ENCODE measurements at regions not wholly inside any gene's neighbourhood (a gene's known extent, or its start where the extent isn't known, plus 50 kb on each side); places are given as distances from the start of the nearest gene placed in this dataset.
"Not testable (repeated sequence)": the region's sequence is repeated elsewhere in the genome, so short reads cannot be mapped to it uniquely, and the experiment has no call there.

- DNase-seq (ENCODE audit: missing footprints) (no peak), ATAC-seq (peak; percentile 30)
- intact Hi-C loops (cut with DNase I), result loop anchor here (5.0 kb wide), 2 partner anchors 60 to 150 kb away; partner anchors contain the start of gene MEOX2
Observed at GRCh38 chr7:15837306-15837950, 150.9 kb upstream of the MEOX2 start.

DNA sequence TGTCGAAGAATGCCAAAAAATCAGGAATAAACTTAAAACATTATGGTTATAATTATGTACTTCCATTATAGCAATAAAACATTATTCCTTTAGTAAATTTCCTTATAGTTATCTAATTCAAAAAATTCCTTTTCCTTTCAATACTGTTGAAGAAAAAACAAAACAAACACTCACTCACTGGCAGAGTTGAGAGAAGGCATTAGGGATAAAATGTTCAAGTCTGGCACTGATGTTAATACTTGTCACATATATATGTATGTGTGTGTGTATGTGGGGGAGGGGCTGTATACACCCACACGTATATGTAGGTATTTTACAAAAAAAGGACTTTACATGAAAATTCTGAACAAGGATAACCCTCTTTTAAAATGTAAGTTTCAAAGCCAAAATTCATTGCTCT lies 150.2 kb upstream of the MEOX2 start:
- intact Hi-C loops (cut with DNase I), result loop anchor here (5.0 kb wide), 2 partner anchors 59 to 149 kb away; partner anchors contain the start of gene MEOX2
- DNase-seq (ENCODE audit: missing footprints) (no peak), ATAC-seq (no peak)

DNA sequence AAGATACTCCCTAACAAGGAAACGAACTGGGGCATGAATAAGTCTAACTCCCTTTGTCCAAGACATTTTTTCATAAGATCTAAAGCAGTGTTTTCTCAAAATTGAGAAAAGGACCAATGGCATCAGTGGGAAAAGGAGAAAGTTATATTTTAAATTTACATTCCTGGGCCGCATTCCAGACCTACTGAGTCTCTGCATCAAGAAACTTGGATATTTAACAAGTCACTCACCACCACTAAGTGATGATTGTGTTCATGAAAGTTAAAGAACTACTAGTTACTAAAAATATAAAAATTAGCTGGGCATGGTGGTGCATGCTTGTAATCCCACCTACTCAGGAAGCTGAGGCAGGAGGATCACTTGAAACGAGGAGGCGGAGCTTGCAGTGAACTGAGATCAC lies 149.6 kb upstream of the MEOX2 start:
- intact Hi-C loops (cut with DNase I), result loop anchor here (5.0 kb wide), 2 partner anchors 59 to 149 kb away; partner anchors contain the start of gene MEOX2
- DNase-seq (ENCODE audit: missing footprints), result no peak
- ATAC-seq, result no peak

DNA sequence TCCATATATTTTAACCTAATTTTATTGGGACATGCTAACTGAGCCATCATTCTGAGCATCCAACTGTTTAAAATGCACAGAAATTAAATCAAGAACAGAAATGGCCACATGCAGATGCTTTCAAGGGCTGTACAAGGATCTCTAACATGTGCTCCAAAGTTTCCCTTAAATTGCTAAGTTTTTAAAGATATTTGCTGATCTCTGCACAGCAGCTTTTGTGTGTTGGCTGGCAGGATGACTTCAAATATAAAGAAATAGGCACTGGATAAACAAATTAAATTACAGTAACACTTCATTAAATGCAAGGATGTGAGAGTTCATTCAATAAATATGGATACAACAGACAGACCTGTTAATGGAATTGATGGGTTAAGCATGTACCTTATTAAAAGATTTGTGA lies 148.0 kb upstream of the MEOX2 start:
- intact Hi-C loops (cut with DNase I), result loop anchor here (5.0 kb wide), 1 partner anchor 233 kb away; no protein-coding TSS in a partner anchor
- ATAC-seq (no peak), DNase-seq (ENCODE audit: missing footprints) (no peak)

DNA sequence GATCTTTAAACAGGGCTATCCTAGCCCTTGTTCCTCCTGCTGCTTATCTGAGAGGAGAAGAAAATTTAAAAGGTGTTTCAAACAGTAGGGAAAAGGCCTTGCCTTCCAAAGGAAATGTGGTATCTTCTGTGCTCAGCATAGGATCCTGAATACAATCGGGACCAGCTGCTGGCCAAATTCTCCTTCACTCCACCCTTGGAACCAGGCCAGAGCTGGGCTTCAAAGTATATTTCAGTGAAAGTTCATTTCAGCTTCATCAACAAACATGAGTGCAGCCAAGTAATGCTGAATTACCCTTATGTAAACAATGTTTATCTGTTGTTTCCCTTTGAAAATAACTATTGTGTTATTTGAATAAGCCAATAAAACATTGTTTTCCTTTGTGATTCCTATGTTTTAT lies 146.5 kb upstream of the MEOX2 start:
- peak; percentile 64 for DNase-seq (ENCODE audit: missing footprints)
- ATAC-seq, result peak; percentile 12
- intact Hi-C loops (cut with DNase I), result loop anchor here (5.0 kb wide), 1 partner anchor 234 kb away; no protein-coding TSS in a partner anchor

- no peak for ATAC-seq
Observed at GRCh38 chr7:15831606-15832005, 145.1 kb upstream of the MEOX2 start.

DNA sequence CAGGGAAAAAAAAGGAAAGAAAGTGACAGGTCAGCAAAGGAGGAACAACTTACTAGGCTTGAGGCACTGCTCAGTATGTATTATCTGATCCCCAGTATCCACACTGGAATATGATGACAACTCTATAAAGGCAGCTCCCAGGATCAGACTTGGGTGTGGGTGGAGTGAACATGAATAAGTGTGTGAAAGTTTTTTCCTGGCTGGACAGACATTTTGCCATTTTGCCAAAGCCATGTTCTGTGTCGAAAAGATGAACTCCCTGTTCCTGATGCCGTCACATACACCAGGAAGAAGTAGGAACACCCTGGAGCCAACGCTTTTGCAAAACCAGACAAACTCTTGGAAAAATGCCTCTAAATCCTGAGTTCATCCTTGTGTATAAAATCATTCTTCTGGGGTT lies 143.2 kb upstream of the MEOX2 start:
- DNase-seq (ENCODE audit: missing footprints) (no peak), ATAC-seq (peak; percentile 94)
- intact Hi-C loops (cut with DNase I), result loop anchor here (5.0 kb wide), 1 partner anchor 238 kb away; no protein-coding TSS in a partner anchor

More at GRCh38 chr7:15831606-15832005, 145.1 kb upstream of the MEOX2 start:
- intact Hi-C loops (cut with DNase I), result loop anchor here (5.0 kb wide), 1 partner anchor 236 kb away; no protein-coding TSS in a partner anchor
- DNase-seq (ENCODE audit: missing footprints), result no peak

DNA sequence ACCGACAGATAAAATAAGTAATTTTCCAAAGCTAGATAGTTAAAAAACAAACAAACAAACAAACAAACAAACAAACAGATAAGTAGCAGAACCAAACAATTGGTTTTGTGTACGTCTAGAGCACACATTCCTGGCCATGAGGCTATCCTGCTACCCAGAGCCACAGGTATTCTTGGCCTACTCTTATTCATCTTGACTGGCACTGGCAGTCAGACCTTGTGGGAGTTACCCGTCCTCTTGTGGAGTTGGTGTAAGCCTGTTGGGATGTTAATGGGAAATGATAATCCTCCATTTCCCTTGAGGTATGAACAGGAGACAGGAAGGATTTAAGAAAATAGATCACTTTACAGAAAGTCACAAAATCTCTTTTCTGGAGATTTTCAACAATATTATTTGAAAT lies 142.4 kb upstream of the MEOX2 start:
- DNase-seq (ENCODE audit: missing footprints), result no peak
- intact Hi-C loops (cut with DNase I), result no loop called here
- ATAC-seq, result no peak

DNA sequence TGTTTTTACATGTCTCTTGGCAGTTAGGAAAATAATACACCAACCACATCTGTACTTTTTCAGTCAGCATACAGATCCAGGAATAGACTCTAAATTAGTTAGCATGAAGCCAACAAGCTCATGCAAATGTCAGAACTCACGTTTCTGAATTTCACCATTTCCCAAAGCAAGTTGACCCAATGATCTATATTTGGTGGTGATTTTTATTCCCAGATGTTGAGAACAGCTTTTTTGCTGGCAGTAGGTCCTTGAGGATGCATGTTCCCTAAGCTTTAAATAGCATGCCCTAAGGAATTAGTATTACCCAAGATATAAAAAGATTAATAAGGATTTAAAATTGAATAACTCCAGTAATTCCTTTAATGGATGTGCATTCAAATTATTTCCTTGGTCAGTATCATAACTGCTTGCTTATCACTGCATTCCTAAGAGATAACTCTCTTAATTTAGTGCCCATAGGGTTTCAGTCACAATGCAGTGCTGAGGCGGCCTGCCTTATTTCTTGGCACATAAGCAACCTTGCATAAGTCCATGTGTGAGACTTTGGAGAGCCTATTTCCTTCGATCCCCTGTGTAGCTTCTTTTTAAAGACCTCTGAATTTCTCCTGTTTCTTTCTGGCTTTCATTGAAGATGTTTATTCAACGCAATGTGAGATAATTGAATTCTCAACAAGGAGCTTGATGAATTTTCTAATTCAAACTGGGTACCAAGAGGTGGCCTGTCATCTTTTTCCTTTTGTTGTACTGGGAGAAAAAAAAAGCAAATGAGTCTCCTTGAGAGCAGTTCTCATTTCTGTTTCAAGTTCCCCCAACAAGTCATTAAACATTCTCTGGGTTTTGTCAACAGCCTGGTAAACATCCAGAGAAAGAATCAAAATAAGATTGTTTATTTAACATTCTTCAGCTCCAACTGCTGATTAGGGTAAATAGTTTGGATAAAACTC lies 135.3 kb upstream of the MEOX2 start:
- intact Hi-C loops (cut with DNase I), result no loop called here
- DNase-seq (ENCODE audit: missing footprints), result no peak
- peak; percentile 76 for ATAC-seq

- no peak for ATAC-seq
- intact Hi-C loops (cut with DNase I), result no loop called here
- DNase-seq (ENCODE audit: missing footprints), result no peak
Observed at GRCh38 chr7:15820319-15820718, 133.8 kb upstream of the MEOX2 start.

DNA sequence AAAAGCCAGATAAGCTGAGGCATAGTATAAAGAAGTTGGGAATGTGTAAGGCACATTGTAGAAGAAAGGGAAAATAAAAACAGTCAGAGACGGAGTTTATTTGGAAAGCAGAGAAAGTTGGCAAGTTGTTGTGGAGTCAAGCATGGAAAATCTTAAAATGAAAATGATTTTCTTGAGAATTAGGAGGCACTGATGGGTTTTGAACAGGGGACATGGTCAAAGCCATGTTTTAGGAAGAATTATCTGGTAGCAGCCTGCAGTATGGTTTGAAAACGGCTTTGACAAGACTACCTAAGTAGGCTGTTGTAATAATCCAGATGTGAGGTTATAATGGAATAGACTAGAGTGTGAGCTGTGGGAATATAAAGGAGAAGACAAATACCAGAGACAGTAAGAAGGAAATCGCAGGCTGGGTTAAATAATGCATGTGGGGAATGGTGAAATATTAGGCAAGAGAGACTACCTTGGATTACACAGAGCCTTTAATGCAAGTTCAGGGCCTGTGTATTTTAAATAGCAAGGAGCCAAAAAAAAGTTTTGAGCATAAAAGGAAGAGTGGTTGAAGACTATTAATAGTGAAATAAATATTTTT lies 130.4 kb upstream of the MEOX2 start:
- intact Hi-C loops (cut with DNase I), result no loop called here
- ATAC-seq (no peak), DNase-seq (ENCODE audit: missing footprints) (no peak)

DNA sequence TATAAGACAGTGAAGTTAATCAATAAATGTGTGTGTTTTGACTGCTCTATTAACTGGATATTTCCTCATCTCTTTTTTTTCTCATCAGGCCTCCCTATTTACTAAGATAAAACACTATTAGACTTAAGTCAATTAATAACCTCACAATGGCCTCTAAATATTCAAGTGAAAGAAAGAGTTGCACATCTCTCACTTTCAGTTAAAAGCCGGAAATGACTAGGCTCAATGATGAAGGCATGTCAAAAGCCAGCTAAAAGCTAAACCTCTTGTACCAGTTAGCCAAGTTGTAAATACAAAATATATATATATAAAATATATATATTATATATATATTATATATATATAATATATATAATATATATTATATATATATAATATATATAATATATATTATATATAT lies 127.0 kb upstream of the MEOX2 start:
- intact Hi-C loops (cut with DNase I), result no loop called here
- ATAC-seq (no peak), DNase-seq (ENCODE audit: missing footprints) (no peak)

- DNase-seq (ENCODE audit: missing footprints); ATAC-seq; intact Hi-C loops (cut with DNase I): not testable (repeated sequence)
Observed at GRCh38 chr7:15810383-15810782, 123.9 kb upstream of the MEOX2 start.

DNA sequence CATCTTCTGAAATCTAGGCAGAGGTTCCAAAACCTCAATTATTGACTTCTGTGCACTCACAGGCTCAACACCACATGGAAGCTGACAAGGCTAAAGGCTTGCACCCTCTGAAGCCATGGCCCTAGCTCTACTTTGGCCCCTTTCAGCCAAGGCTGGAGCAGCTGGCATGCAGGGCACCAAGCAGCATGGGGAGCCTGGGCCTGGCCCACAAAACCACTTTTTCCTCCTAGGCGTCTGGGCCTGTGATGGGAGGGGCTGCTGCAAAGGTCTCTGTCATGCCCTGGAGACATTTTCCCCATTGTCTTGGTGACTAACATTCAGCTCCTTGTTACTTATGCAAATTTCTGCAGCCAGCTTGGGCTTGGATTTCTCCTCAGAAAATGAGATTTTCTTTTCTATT lies 123.5 kb upstream of the MEOX2 start:
- ATAC-seq; intact Hi-C loops (cut with DNase I); DNase-seq (ENCODE audit: missing footprints): not testable (repeated sequence)

DNA sequence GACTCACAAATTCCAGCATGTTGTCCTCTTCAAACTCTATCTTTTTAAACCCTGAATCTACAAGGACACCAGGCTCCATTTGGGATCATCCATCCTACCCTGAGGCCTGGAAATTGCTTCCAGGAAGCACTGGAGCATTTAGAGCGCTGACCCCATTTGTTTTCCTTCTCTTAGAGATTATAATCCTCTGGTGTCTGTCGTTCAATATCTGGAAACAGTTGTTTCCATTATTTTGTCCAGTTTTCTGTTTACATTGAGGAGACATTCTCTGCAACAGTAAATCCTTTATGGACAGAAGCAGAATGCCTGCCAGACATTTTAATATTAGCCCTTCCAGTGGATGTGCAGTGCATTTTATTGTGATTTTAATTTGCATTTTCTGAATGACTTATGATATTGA lies 119.4 kb upstream of the MEOX2 start:
- ATAC-seq, result no peak
- intact Hi-C loops (cut with DNase I), result no loop called here
- DNase-seq (ENCODE audit: missing footprints), result no peak

DNA sequence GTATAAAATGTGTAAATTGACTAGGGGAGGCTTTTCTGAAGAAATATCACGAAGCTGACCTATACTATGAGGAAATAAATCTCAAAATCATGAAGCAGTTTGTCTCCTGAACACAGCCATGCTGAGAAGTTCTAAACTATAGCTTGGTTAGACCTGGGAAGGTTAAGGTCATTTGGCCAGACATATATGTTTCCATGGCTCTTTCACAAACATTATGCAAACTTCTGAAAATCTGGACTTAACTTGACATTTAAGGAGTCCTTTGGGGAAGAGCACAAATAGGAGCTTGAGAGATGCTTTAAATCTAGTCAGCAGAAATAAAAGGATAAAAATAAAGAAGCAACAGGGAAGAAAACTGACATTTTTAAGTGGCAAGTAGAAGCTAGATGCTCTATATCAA lies 115.9 kb upstream of the MEOX2 start:
- no peak for DNase-seq (ENCODE audit: missing footprints)
- no peak for ATAC-seq
- intact Hi-C loops (cut with DNase I), result no loop called here

GRCh38 chr7:15801551-15801950 lies 115.1 kb upstream of the MEOX2 start:
- DNase-seq (ENCODE audit: missing footprints) (no peak), ATAC-seq (peak; percentile 97)
- intact Hi-C loops (cut with DNase I), result no loop called here

DNA sequence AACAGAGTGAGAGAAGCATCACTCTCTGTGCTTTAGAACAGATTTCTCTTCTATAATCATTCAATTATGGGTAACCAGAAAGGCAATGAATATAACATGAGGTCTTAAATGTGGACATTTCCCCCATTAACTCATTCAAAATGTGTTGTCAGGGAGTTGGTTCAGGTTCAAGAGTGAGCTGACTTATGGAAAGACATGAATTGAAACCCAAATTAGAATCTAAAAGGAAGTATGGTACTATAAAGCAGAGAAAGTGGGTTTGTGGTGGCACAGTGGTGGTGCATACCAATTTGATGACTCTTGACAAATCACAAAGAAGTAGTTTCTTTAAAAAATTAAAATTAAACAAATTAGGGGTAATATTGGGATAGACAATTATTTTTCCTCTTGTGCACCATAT lies 114.6 kb upstream of the MEOX2 start:
- ATAC-seq (no peak), DNase-seq (ENCODE audit: missing footprints) (no peak)
- intact Hi-C loops (cut with DNase I), result no loop called here

- intact Hi-C loops (cut with DNase I), result no loop called here
- no peak for ATAC-seq
Observed at GRCh38 chr7:15798081-15798480, 111.6 kb upstream of the MEOX2 start.

More at GRCh38 chr7:15798081-15798480, 111.6 kb upstream of the MEOX2 start:
- DNase-seq (ENCODE audit: missing footprints), result no peak
